ENCODE measurements at regions not wholly inside any gene's neighbourhood (a gene's known extent, or its start where the extent isn't known, plus 50 kb on each side); places are given as distances from the start of the nearest gene placed in this dataset.

DNA sequence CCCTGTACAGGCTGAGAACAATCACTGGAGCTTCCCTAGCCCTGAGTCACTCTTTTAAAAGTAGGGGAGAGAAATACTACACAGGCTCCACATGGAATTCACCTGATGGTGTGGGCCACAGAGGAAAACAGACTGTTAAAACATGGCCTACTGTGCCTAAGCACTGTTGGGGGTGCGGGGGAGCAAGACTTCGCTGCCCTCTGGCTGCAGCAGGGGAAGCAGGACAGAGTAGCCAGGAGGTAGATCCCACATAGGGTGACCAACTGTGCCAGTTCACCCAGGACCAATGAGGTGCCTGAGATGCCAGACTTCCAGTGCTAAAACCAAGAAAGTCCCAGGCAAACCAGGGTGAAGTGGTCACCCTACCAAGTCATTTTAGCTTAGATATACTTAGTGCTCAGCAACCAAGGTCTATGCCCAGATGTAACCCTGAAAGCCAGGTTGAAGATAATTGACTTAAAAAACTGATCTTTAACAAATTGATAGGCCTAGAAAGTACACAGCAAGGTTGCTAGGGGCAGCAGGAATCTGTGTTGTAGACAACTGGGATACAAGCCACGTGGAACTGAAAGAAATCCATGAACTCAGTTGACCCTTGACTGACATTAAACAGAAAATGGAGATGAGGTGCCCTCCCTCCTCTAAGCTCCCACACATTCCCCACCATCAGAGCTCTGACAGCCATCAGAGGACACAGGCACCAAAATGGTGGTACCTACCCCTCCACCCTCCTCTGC is 344.2 kb upstream of the PPP2R3A start:
- TF ChIP-seq, protein P1, sequence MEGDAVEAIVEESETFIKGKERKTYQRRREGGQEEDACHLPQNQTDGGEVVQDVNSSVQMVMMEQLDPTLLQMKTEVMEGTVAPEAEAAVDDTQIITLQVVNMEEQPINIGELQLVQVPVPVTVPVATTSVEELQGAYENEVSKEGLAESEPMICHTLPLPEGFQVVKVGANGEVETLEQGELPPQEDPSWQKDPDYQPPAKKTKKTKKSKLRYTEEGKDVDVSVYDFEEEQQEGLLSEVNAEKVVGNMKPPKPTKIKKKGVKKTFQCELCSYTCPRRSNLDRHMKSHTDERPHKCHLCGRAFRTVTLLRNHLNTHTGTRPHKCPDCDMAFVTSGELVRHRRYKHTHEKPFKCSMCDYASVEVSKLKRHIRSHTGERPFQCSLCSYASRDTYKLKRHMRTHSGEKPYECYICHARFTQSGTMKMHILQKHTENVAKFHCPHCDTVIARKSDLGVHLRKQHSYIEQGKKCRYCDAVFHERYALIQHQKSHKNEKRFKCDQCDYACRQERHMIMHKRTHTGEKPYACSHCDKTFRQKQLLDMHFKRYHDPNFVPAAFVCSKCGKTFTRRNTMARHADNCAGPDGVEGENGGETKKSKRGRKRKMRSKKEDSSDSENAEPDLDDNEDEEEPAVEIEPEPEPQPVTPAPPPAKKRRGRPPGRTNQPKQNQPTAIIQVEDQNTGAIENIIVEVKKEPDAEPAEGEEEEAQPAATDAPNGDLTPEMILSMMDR (IDR thresholded peaks at IDR 0.05), result no peak
- DNase-seq, result no peak
- intact Hi-C loops (cut with DNase I), result no loop called here
- no peak for FAIRE-seq
- Histone ChIP-seq H3K4me1 (no peaks in the 10 kb centered on the region), H3K36me3 (no peaks in the 10 kb centered on the region), H3K9me3 (no peaks in the 10 kb centered on the region), H3K27ac (no peak overlapping the region), H3K27me3 (no peaks in the 10 kb centered on the region), H3K4me3 (no peak overlapping the region)
- WGBS, 2 donors, result 70 to 71% methylated on average over 3 of the region's 3 CpGs
- ATAC-seq, result no peak

- Histone ChIP-seq H3K36me3 (no peaks in the 10 kb centered on the region), H3K4me3 (no peak overlapping the region), H3K27ac (no peak overlapping the region), H3K27me3 (no peaks in the 10 kb centered on the region), H3K4me1 (no peaks in the 10 kb centered on the region), H3K9me3 (no peaks in the 10 kb centered on the region)
- intact Hi-C loops (cut with DNase I), result no loop called here
- no peak for DNase-seq
- FAIRE-seq, result no peak
- no peak for ATAC-seq
- WGBS, 2 donors, result 65 to 76% methylated on average over 2 of the region's 2 CpGs
- TF ChIP-seq, protein P1 (IDR thresholded peaks at IDR 0.05), result no peak
These were observed 343.3 kb upstream of the PPP2R3A start for GRCh38 chr3:135622215-135622614.

GRCh38 chr3:135622656-135623055 is 342.9 kb upstream of the PPP2R3A start:
- TF ChIP-seq, protein P1 (IDR thresholded peaks at IDR 0.05), result no peak
- Histone ChIP-seq H3K9me3 (no peaks in the 10 kb centered on the region), H3K4me3 (no peak overlapping the region), H3K27me3 (no peaks in the 10 kb centered on the region), H3K36me3 (no peaks in the 10 kb centered on the region), H3K4me1 (no peaks in the 10 kb centered on the region), H3K27ac (no peak overlapping the region)
- no peak for ATAC-seq
- intact Hi-C loops (cut with DNase I), result no loop called here
- no peak for DNase-seq
- no peak for FAIRE-seq

DNA sequence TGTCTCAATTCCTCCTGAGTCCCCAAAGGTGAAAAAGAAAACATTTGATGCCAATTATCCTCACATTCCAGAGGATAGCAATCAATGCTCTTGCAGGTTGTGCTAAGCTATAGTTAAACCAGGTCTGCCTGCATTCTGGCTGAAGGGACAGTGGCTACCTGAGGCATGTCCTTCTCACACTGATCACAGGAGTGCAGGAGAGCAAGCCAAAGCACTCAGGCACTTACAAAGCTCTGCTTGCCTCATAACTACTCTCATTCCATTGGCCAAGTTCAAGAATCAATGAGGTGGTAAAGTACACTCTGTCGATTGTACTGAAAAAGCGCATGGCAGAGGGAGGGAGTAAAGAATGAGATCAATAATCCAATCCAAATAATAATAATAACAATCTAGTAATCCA is 342.0 kb upstream of the PPP2R3A start:
- Histone ChIP-seq H3K4me1 (no peaks in the 10 kb centered on the region), H3K27ac (no peak overlapping the region), H3K4me3 (no peak overlapping the region), H3K27me3 (no peaks in the 10 kb centered on the region), H3K9me3 (no peaks in the 10 kb centered on the region), H3K36me3 (no peaks in the 10 kb centered on the region)
- 41 to 55% methylated on average over 2 of the region's 2 CpGs for WGBS, 2 donors
- TF ChIP-seq, protein P1 (IDR thresholded peaks at IDR 0.05), result no peak
- intact Hi-C loops (cut with DNase I), result no loop called here
- DNase-seq (no peak), FAIRE-seq (no peak), ATAC-seq (no peak)

DNA sequence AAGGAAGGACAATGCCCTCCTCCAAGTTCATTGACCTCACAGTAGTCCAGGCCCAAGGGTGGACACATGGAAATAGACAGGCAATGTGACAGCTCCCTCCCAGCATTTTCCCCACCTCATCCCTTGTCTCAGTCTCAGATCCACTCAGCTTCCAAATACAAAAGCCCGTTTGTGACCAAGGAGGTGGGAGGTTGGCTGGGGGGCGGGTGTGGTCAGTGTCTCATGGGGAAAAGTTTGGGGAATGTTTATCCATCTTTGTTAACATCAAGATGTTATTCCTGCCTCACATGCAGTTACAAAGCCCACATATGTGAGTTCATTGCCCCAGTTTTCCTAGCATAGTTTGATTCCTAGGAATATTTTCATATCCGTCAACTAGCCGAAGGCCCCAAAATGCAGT is 338.5 kb upstream of the PPP2R3A start:
- no peak for ATAC-seq
- WGBS, 2 donors, result 73 to 76% methylated on average over 4 of the region's 4 CpGs
- Histone ChIP-seq H3K9me3 (no peaks in the 10 kb centered on the region), H3K4me3 (no peak overlapping the region), H3K36me3 (no peaks in the 10 kb centered on the region), H3K4me1 (no peaks in the 10 kb centered on the region), H3K27ac (no peak overlapping the region), H3K27me3 (no peaks in the 10 kb centered on the region)
- intact Hi-C loops (cut with DNase I), result no loop called here
- TF ChIP-seq, protein P1 (IDR thresholded peaks at IDR 0.05), result no peak
- no peak for FAIRE-seq
- no peak for DNase-seq
